Karpas-422 (cell line): ENCODE measurements at regions not wholly inside any gene's neighbourhood (a gene's known extent, or its start where the extent isn't known, plus 50 kb on each side); places are given as distances from the start of the nearest gene placed in this dataset.

Experiments used
- DNase-seq: peaks from one replicate; pipeline ENCODE4 v3.0.0-alpha.2; 2015
- H2AFZ ChIP-seq: fragments of 200-600 bp; sonication (generic); 2 replicates; pipeline ENCODE4 v1.6.1; 2014; ENCODE audit warnings: antibody characterized with exemption, low read length, mixed read lengths
- H3K27ac ChIP-seq: fragments of 200-600 bp; sonication (generic); 2 replicates; pipeline ENCODE4 v1.5.1; 2014; ENCODE audit warnings: mild to moderate bottlenecking, low read length, moderate library complexity
- H3K27me3 ChIP-seq: fragments of 200-600 bp; sonication (generic); 2 replicates; pipeline ENCODE4 v1.6.1; 2014; ENCODE audit warnings: low read length, mixed read lengths
- H3K36me3 ChIP-seq: fragments of 200-600 bp; sonication (generic); 2 replicates; pipeline ENCODE4 v1.6.1; 2014; ENCODE audit warnings: low read length, mixed read lengths; ENCODE audit not compliant: insufficient read depth
- H3K4me1 ChIP-seq: fragments of 200-600 bp; sonication (generic); 2 replicates; pipeline ENCODE4 v1.6.1; 2014; ENCODE audit warnings: mild to moderate bottlenecking, low read length, mixed read lengths
- H3K4me2 ChIP-seq: fragments of 200-600 bp; sonication (generic); 2 replicates; pipeline ENCODE4 v1.6.1; 2014; ENCODE audit warnings: low read length, low read depth, mild to moderate bottlenecking; ENCODE audit not compliant: poor library complexity, severe bottlenecking
- H3K4me3 ChIP-seq: fragments of 200-600 bp; sonication (generic); 2 replicates; pipeline ENCODE4 v1.5.1; 2014; ENCODE audit warnings: mild to moderate bottlenecking, antibody characterized with exemption, low read length, mixed read lengths
- H3K79me2 ChIP-seq: fragments of 200-600 bp; sonication (generic); 2 replicates; pipeline ENCODE4 v1.6.1; 2014; ENCODE audit warnings: mild to moderate bottlenecking, low read length, mixed read lengths
- H3K9ac ChIP-seq: fragments of 200-600 bp; sonication (generic); 2 replicates; pipeline ENCODE4 v1.6.0; 2014; ENCODE audit warnings: low read length
- H3K9me2 ChIP-seq: fragments of 200-600 bp; sonication (generic), shearing (Covaris generic); replicated peaks from 2 replicates; pipeline ENCODE4 v1.6.0; 2014; ENCODE audit warnings: mild to moderate bottlenecking, low read length, moderate library complexity; ENCODE audit not compliant: insufficient read depth
- H3K9me3 ChIP-seq: fragments of 300-700, 200-600 bp; sonication (generic); 2 replicates; pipeline ENCODE4 v1.6.1; 2014; ENCODE audit warnings: low read length, mixed read lengths
- H4K20me1 ChIP-seq: fragments of 200-600 bp; sonication (generic); 2 replicates; pipeline ENCODE4 v1.6.1; 2014; ENCODE audit warnings: mild to moderate bottlenecking, antibody characterized with exemption, low read length, low read depth; ENCODE audit not compliant: insufficient read depth

DNA sequence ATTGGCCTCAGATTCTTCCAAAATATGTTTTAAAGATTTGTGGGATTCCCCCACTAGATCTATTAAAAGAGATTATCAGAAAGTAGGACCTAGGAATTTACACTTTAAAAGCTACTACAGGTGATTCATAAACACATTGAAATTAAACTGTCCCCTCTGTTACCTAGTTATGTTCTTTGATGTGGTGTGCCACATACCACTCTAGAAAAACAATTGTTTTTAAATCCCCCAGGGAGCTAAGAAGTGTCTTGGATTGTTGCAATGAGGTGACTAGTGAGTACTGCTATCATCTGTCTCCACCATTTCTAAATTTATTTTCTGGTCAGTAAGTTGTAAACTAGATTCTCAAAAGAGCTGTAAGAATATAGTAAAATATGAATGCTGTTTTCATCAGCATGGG, 214.5 kb upstream of the DOK6 start:
- Histone ChIP-seq H3K4me3 (no peak overlapping the region), H4K20me1 (no peaks in the 10 kb centered on the region), H2AFZ (no peak overlapping the region), H3K4me2 (no peak overlapping the region), H3K4me1 (no peaks in the 10 kb centered on the region), H3K9me3 (peaks cover 28% of the 10 kb centered on the region; the same call in 1 of the 2 replicates), H3K27me3 (no peaks in the 10 kb centered on the region), H3K79me2 (no peaks in the 10 kb centered on the region), H3K9ac (no peak overlapping the region), H3K36me3 (no peaks in the 10 kb centered on the region), H3K27ac (no peak overlapping the region), H3K9me2 (no peaks in the 10 kb centered on the region)
- DNase-seq = no peak

DNA sequence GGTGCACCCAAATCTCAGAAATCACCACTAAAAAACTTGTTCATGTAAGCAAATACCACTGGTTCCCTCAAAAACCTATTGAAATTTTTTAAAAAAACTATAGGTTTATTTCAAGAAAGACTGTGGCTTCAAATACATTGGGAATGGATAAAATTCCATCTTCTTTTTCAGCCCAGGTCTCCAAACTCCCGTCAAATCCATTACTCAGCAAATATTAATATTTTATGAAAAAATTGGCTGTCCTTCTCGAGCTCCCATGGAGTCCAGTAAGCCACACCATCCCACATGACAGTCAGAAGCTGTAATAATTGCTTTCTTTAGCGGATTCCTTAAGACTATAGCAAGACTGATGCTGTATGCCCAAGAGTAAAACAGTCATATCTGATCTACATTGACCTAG, 204.4 kb upstream of the DOK6 start:
- no peak for DNase-seq
- no peak overlapping the region for H2AFZ ChIP-seq
- H3K4me2 ChIP-seq = no peak overlapping the region
- no peak overlapping the region for H3K27ac ChIP-seq
- no peaks in the 10 kb centered on the region for H3K27me3 ChIP-seq
- no peaks in the 10 kb centered on the region for H4K20me1 ChIP-seq
- H3K9ac ChIP-seq = no peak overlapping the region
- no peaks in the 10 kb centered on the region for H3K4me1 ChIP-seq
- H3K4me3 ChIP-seq = no peak overlapping the region
- peaks cover 7% of the 10 kb centered on the region; the same call in 1 of the 2 replicates for H3K9me3 ChIP-seq
- H3K9me2 ChIP-seq = no peaks in the 10 kb centered on the region
- H3K36me3 ChIP-seq = no peaks in the 10 kb centered on the region
- no peaks in the 10 kb centered on the region for H3K79me2 ChIP-seq

DNA sequence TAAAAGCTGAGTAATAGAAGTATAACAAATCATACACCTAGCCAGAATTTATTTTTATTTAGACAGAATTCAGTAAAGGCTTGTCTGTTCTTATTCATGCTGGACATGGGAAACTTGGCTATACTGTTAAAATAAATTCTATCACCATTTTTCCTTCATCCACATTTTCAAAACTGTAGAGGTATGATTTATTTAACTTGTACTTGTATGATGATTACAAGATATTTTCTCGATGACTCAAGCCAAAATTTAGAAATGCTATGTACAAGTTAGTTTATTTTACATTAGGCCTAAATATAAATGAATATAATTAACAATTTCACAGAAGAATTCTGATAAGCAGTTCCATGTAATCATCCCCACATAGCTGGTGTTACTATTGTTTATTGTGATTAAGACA, 194.8 kb upstream of the DOK6 start:
- Histone ChIP-seq H3K79me2 (no peaks in the 10 kb centered on the region), H3K36me3 (no peaks in the 10 kb centered on the region), H3K4me2 (no peak overlapping the region), H3K4me1 (no peaks in the 10 kb centered on the region), H2AFZ (no peak overlapping the region), H3K27ac (no peak overlapping the region), H4K20me1 (no peaks in the 10 kb centered on the region), H3K4me3 (no peak overlapping the region), H3K27me3 (no peaks in the 10 kb centered on the region), H3K9ac (no peak overlapping the region), H3K9me3 (peaks cover 25% of the 10 kb centered on the region; the same call in 1 of the 2 replicates), H3K9me2 (peaks cover 4% of the 10 kb centered on the region; the same call in 1 of the 2 replicates)
- no peak for DNase-seq

DNA sequence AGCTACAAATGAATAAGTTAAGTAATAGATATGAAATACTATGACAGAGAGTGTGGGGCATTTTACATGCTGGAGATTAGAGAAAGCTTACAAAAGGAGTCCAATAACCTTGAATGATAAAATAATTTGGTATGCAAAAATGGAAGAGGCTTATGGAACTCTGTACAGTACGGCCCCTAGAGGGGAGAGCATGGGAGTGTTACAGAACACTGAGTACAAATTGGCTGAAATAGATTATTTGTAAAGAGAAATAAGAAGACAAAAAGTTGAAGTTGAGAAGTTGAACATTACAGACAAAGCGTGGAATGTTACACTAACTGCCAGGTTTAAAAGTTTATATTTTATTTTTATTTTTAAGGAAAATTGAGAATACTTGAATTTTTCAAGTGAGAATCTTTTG, 192.1 kb upstream of the DOK6 start:
- Histone ChIP-seq H3K9me2 (peaks cover 4% of the 10 kb centered on the region; the same call in 1 of the 2 replicates), H3K27ac (no peak overlapping the region), H3K4me2 (no peak overlapping the region), H3K9ac (no peak overlapping the region), H3K4me1 (no peaks in the 10 kb centered on the region), H2AFZ (no peak overlapping the region), H4K20me1 (no peaks in the 10 kb centered on the region), H3K27me3 (no peaks in the 10 kb centered on the region), H3K4me3 (no peak overlapping the region), H3K79me2 (no peaks in the 10 kb centered on the region), H3K36me3 (no peaks in the 10 kb centered on the region), H3K9me3 (peaks cover 32% of the 10 kb centered on the region; the same call in 1 of the 2 replicates)
- DNase-seq = no peak

DNA sequence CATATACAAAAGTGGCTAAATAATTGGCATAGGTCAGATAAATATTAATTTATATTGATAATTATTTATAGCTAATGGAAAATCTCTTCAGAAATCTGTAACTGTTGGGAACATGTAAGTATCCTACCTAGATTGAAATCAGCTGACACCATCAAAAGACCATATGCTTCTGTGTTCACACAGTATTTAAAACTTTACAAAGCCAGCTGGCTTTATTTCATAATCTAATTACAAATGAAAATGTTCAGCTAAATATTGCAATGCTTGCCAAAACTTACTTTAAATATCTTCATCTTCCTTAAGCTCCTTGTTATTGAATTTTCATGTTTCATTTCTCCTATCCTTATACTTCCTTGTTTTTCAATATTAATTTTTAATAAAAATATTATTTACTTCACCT, 190.9 kb upstream of the DOK6 start:
- no peaks in the 10 kb centered on the region for H4K20me1 ChIP-seq
- peaks cover 4% of the 10 kb centered on the region; the same call in 1 of the 2 replicates for H3K9me2 ChIP-seq
- H3K27me3 ChIP-seq = no peaks in the 10 kb centered on the region
- H3K9ac ChIP-seq = no peak overlapping the region
- H3K4me3 ChIP-seq = no peak overlapping the region
- peaks cover 30% of the 10 kb centered on the region; the same call in 1 of the 2 replicates for H3K9me3 ChIP-seq
- H3K79me2 ChIP-seq = no peaks in the 10 kb centered on the region
- no peak for DNase-seq
- no peak overlapping the region for H3K4me2 ChIP-seq
- H3K27ac ChIP-seq = no peak overlapping the region
- no peaks in the 10 kb centered on the region for H3K36me3 ChIP-seq
- no peak overlapping the region for H2AFZ ChIP-seq
- H3K4me1 ChIP-seq = no peaks in the 10 kb centered on the region

DNA sequence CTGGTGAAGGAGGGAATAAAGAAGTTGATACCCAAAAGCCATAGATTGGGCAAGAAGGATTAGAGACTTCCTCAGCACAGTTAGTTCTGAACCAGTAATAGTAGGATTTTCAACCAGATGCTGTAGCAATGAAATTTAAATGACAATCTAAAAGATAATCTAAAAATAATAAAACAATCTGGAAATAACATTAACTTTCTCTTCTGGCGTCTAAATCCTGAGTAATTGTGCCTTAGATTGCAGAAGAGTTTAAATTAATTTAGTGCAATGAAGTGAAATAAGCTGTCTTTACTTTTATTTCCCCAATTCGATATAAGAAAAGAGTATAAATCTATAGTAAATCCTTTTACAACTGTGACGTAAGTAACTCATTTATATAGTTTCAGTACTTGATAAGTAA, 186.8 kb upstream of the DOK6 start:
- no peaks in the 10 kb centered on the region for H3K27me3 ChIP-seq
- no peak overlapping the region for H3K27ac ChIP-seq
- no peaks in the 10 kb centered on the region for H3K36me3 ChIP-seq
- no peaks in the 10 kb centered on the region for H3K79me2 ChIP-seq
- no peak overlapping the region for H3K4me3 ChIP-seq
- H3K9me2 ChIP-seq = 0 out of 2 replicates have a peak, but pooled peaks cover 4% of the 10 kb centered on the region
- H3K9me3 ChIP-seq = peaks cover 13% of the 10 kb centered on the region; the same call in 1 of the 2 replicates
- no peaks in the 10 kb centered on the region for H4K20me1 ChIP-seq
- no peak overlapping the region for H2AFZ ChIP-seq
- H3K4me1 ChIP-seq = no peaks in the 10 kb centered on the region
- no peak overlapping the region for H3K9ac ChIP-seq
- H3K4me2 ChIP-seq = no peak overlapping the region
- no peak for DNase-seq

DNA sequence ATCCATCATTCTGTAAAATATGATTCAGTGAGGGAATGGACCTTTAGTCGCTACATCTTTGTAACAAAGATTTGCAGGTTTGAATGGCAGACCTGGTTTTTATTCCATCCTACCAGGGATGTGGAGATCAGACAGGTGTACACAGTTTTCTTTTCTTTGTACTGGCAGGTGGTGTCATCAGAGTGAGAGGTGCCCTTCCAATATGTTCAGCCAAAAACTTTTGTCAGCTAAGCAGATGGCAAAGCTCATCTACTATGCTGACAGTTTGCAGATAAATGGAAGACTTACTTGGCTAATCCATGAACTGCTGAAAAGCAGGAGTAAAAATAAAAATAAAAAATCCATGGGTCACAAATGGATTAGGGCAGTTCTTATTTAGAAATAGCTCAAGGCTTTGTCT, 185.5 kb upstream of the DOK6 start:
- no peak overlapping the region for H3K4me3 ChIP-seq
- no peak overlapping the region for H3K27ac ChIP-seq
- no peaks in the 10 kb centered on the region for H3K27me3 ChIP-seq
- H2AFZ ChIP-seq = no peak overlapping the region
- no peak overlapping the region for H3K9ac ChIP-seq
- no peaks in the 10 kb centered on the region for H3K79me2 ChIP-seq
- no peaks in the 10 kb centered on the region for H3K36me3 ChIP-seq
- no peaks in the 10 kb centered on the region for H4K20me1 ChIP-seq
- no peaks in the 10 kb centered on the region for H3K9me2 ChIP-seq
- no peaks in the 10 kb centered on the region for H3K4me1 ChIP-seq
- no peak overlapping the region for H3K4me2 ChIP-seq
- DNase-seq = no peak
- peaks cover 13% of the 10 kb centered on the region; the same call in 1 of the 2 replicates for H3K9me3 ChIP-seq

DNA sequence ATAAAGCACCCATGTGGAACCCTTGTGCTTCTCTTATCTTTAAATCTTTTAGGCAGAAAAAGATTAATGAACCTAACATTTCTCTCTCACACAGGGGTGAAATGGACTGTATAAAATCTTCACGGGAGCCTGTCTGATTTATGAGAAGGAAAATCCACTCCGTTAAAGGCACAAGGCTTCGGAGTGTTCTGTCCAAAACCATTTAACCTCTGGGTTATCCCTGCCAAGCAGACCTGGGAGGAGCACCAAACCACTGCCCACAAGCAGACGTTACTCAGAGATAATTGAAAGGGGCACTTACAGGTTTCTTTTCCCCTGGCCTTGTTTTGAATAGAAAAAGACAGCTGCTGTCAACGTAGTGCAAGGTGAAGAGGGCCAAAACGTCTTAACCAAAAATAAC, 184.4 kb upstream of the DOK6 start:
- H3K36me3 ChIP-seq = no peaks in the 10 kb centered on the region
- H4K20me1 ChIP-seq = no peaks in the 10 kb centered on the region
- H3K27ac ChIP-seq = no peak overlapping the region
- no peak overlapping the region for H3K4me3 ChIP-seq
- no peaks in the 10 kb centered on the region for H3K79me2 ChIP-seq
- no peaks in the 10 kb centered on the region for H3K4me1 ChIP-seq
- no peak for DNase-seq
- H3K9me3 ChIP-seq = peaks cover 7% of the 10 kb centered on the region; the same call in 1 of the 2 replicates
- no peaks in the 10 kb centered on the region for H3K9me2 ChIP-seq
- H3K27me3 ChIP-seq = no peaks in the 10 kb centered on the region
- H3K4me2 ChIP-seq = no peak overlapping the region
- no peak overlapping the region for H2AFZ ChIP-seq
- H3K9ac ChIP-seq = no peak overlapping the region
